HCT116 (cell line): ENCODE measurements at regions not wholly inside any gene's neighbourhood (a gene's known extent, or its start where the extent isn't known, plus 50 kb on each side); places are given as distances from the start of the nearest gene placed in this dataset.

Experiments used
- CTCF ChIP-seq, 3 experiments: fragments of 200-600 bp in 1 of 3; sonication (generic) in 1 of 3; IDR thresholded peaks in 2 of 3; conservative IDR thresholded peaks in 1 of 3; 2 replicates each; pipeline ENCODE4 v1.5.1; 2012 to 2017; ENCODE audit warnings: low read depth in 2 of 3, low read length in 2 of 3, antibody characterized with exemption in 1 of 3, borderline replicate concordance in 1 of 3, control low read depth in 1 of 3, mild to moderate bottlenecking in 1 of 3, mixed read lengths in 1 of 3, mixed run types in 1 of 3, moderate library complexity in 1 of 3; ENCODE audit not compliant: insufficient read depth in 1 of 3
- EZH2 ChIP-seq: fragments of 200-600 bp; sonication (generic); IDR thresholded peaks from 2 replicates; pipeline ENCODE4 v1.6.1; 2017; ENCODE audit warnings: antibody characterized with exemption, mixed run types
- EZH2phosphoT487 ChIP-seq: fragments of 200-600 bp; IDR thresholded peaks from 2 replicates; pipeline ENCODE4 v1.6.1; 2018; ENCODE audit warnings: antibody characterized with exemption, borderline replicate concordance
- POLR2A ChIP-seq: IDR thresholded peaks from 2 replicates; pipeline ENCODE4 v1.7.0; 2011; ENCODE audit warnings: borderline replicate concordance; ENCODE audit not compliant: insufficient read depth, insufficient read length; ENCODE audit errors: extremely low read depth
- POLR2AphosphoS5 ChIP-seq: IDR thresholded peaks from 2 replicates; pipeline ENCODE4 v1.6.1; 2011; ENCODE audit warnings: mild to moderate bottlenecking, low read depth, low read length, moderate library complexity
- SP1 ChIP-seq: IDR thresholded peaks from 2 replicates; pipeline ENCODE4 v1.6.1; 2012; ENCODE audit warnings: low read depth
- YY1 ChIP-seq: IDR thresholded peaks from 2 replicates; pipeline ENCODE4 v1.6.1; 2011; ENCODE audit warnings: low read length, low read depth, moderate library complexity, mild to moderate bottlenecking; ENCODE audit not compliant: insufficient replicate concordance; ENCODE audit errors: extremely low read depth
- ZNF274 ChIP-seq: fragments of 200-500 bp; sonication (Bioruptor generic); IDR thresholded peaks from 2 replicates; pipeline ENCODE4 v1.6.1; 2014; ENCODE audit warnings: mild to moderate bottlenecking, low read depth, low read length, inconsistent platforms
- TF ChIP-seq, protein P1 (sequence below): IDR thresholded peaks from 2 replicates; pipeline ENCODE4 v1.6.1; 2012

DNA sequence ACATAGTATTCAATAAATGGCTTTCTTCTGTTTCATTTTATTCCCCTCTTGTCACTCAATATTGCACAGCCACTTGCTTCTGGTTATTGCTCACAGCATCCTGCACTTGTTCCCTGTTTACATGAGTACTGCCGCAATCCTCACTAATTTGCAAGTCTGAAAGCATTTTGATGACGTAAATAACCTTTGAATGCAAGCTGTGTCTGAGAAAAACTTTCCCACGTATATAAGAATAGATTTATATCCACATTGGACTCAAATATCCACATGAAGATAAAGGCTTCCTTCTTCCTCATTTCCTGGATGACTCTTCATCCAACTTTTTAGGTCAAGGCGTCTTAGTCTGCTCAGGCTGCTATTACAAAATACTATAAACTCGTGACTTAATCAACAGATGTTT lies 88.2 kb upstream of the DAP start:
- TF ChIP-seq CTCF (IDR thresholded peaks at IDR 0.05 in 2 of 3, conservative IDR thresholded peaks at IDR 0.05 in 1 of 3; ENCODE audit: borderline replicate concordance in 1 of 3, insufficient read depth in 1 of 3, low read depth in 2 of 3, low read length in 2 of 3) (no peak), YY1 (no peak), EZH2 (no peak), EZH2phosphoT487 (no peak), SP1 (no peak), POLR2AphosphoS5 (no peak), POLR2A (no peak), ZNF274 (no peak)
- TF ChIP-seq, protein P1, sequence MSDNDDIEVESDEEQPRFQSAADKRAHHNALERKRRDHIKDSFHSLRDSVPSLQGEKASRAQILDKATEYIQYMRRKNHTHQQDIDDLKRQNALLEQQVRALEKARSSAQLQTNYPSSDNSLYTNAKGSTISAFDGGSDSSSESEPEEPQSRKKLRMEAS: no peak
